ENCODE measurements at regions not wholly inside any gene's neighbourhood (a gene's known extent, or its start where the extent isn't known, plus 50 kb on each side); places are given as distances from the start of the nearest gene placed in this dataset.

- TF ChIP-seq CTCF (conservative IDR thresholded peaks at IDR 0.05 in 1 of 2, IDR thresholded peaks at IDR 0.05 in 1 of 2; ENCODE audit: low read depth in 1 of 2, low read length in 2 of 2) (no peak), EZH2 (IDR thresholded peaks at IDR 0.05; ENCODE audit: low read length, missing control alignments) (no peak)
These were observed 247.2 kb downstream of the TMEM121 start for GRCh38 chr14:105773584-105773983.
